SK-N-SH (cell line): ENCODE measurements at regions not wholly inside any gene's neighbourhood (a gene's known extent, or its start where the extent isn't known, plus 50 kb on each side); places are given as distances from the start of the nearest gene placed in this dataset.

ENCODE experiments used
- CTCF ChIA-PET: fragments of 300-600, 350-600 bp; formaldehyde crosslinking; extraction: SDS; loops from one replicate; lab custom pipeline; 2021; lab: Yijun Ruan, JAX
- POLR2A ChIA-PET: fragments of 350-600 bp; sonication (Branson Sonifier 250); formaldehyde crosslinking; extraction: SDS; loops from one replicate; lab custom pipeline; 2020; ENCODE audit warnings: antibody characterized with exemption, inconsistent platforms; lab: Yijun Ruan, JAX
- DNase-seq: peaks from one replicate; pipeline ENCODE4 v3.0.0; 2012
- H2AFZ ChIP-seq: fragments of 200-600 bp; sonication (generic); 2 replicates; pipeline ENCODE4 v1.8.1; 2016; ENCODE audit warnings: antibody characterized with exemption, mild to moderate bottlenecking, low read depth
- H3F3A ChIP-seq: fragments of 200-600 bp; sonication (generic); replicated peaks from 2 replicates; pipeline ENCODE3; 2016; ENCODE audit warnings: antibody characterized with exemption, mild to moderate bottlenecking; ENCODE audit not compliant: insufficient read depth
- H3K27ac ChIP-seq, 2 experiments: fragments of 200-500 bp in 1 of 2; fragments of 200-600 bp in 1 of 2; sonication (Bioruptor generic) in 1 of 2; sonication (generic), shearing (Covaris generic) in 1 of 2; 2 replicates each; pipeline versions ENCODE4 v1.5.1 to v1.6.1; 2014 to 2016; ENCODE audit warnings: low read depth in 2 of 2, inconsistent platforms in 1 of 2, low read length in 1 of 2, mild to moderate bottlenecking in 1 of 2, mixed read lengths in 1 of 2
- H3K27me3 ChIP-seq: fragments of 200-600 bp; sonication (generic), shearing (Covaris generic); 2 replicates; pipeline ENCODE4 v1.6.1; 2016; ENCODE audit warnings: mixed run types; ENCODE audit not compliant: insufficient read depth
- H3K36me3 ChIP-seq, 2 experiments: fragments of 200-500 bp in 1 of 2; fragments of 200-600 bp in 1 of 2; sonication (Bioruptor generic) in 1 of 2; sonication (generic) in 1 of 2; replicated peaks in 1 of 2; 2 replicates each; pipeline versions ENCODE3 to v1.5.1; 2014 to 2016; ENCODE audit warnings: low read length in 1 of 2, mild to moderate bottlenecking in 1 of 2; ENCODE audit not compliant: insufficient read depth in 2 of 2, control insufficient read depth in 1 of 2
- H3K4me1 ChIP-seq, 2 experiments: fragments of 200-500 bp in 1 of 2; fragments of 200-600 bp in 1 of 2; sonication (Bioruptor generic) in 1 of 2; sonication (generic), shearing (Covaris generic) in 1 of 2; 2 replicates each; pipeline versions ENCODE4 v1.5.1 to v1.6.1; 2014 to 2016; ENCODE audit warnings: low read depth in 1 of 2, low read length in 1 of 2, mixed run types in 1 of 2; ENCODE audit not compliant: insufficient read depth in 2 of 2, control insufficient read depth in 1 of 2
- H3K4me2 ChIP-seq: fragments of 200-600 bp; sonication (generic), shearing (Covaris generic); 2 replicates; pipeline ENCODE4 v1.6.1; 2017; ENCODE audit warnings: mixed run types
- H3K4me3 ChIP-seq, 2 experiments: fragments of 200-500 bp in 1 of 2; fragments of 200-600 bp in 1 of 2; sonication (Bioruptor generic) in 1 of 2; sonication (generic), shearing (Covaris generic) in 1 of 2; 2 replicates each; pipeline versions ENCODE4 v1.5.1 to v1.8.1; 2014 to 2016; ENCODE audit warnings: low read depth in 2 of 2, inconsistent platforms in 1 of 2, low read length in 1 of 2, mild to moderate bottlenecking in 1 of 2, mixed read lengths in 1 of 2, moderate library complexity in 1 of 2
- H3K79me2 ChIP-seq: fragments of 200-600 bp; sonication (generic); 2 replicates; pipeline ENCODE4 v1.8.1; 2017; ENCODE audit warnings: mild to moderate bottlenecking; ENCODE audit not compliant: insufficient read depth
- H3K9ac ChIP-seq: fragments of 200-600 bp; sonication (generic); 2 replicates; pipeline ENCODE4 v1.6.1; 2017; ENCODE audit warnings: mixed run types
- H3K9me2 ChIP-seq: fragments of 200-600 bp; sonication (generic); 2 replicates; pipeline ENCODE4 v1.6.1; 2017; ENCODE audit warnings: mixed run types
- H3K9me3 ChIP-seq: fragments of 200-600 bp; sonication (generic); 2 replicates; pipeline ENCODE4 v1.6.1; 2017; ENCODE audit warnings: mixed run types, mild to moderate bottlenecking, moderate library complexity
- H4K20me1 ChIP-seq: fragments of 200-600 bp; sonication (generic); 2 replicates; pipeline ENCODE4 v1.6.1; 2017; ENCODE audit warnings: mild to moderate bottlenecking, mixed run types; ENCODE audit not compliant: insufficient read depth
- CHD2 ChIP-seq: fragments of 150-350 bp; IDR thresholded peaks from 2 replicates; pipeline ENCODE4 v1.6.1; 2018; ENCODE audit warnings: low read length; ENCODE audit not compliant: partially characterized antibody
- CTCF ChIP-seq: fragments of 200-600 bp; sonication (generic); IDR thresholded peaks from 2 replicates; pipeline ENCODE4 v1.6.1; 2017; ENCODE audit warnings: antibody characterized with exemption, mild to moderate bottlenecking, moderate library complexity
- ELF1 ChIP-seq: IDR thresholded peaks from 2 replicates; pipeline ENCODE4 v1.4.0; 2012
- FOSL2 ChIP-seq: IDR thresholded peaks from 2 replicates; pipeline ENCODE4 v1.4.0; 2012; ENCODE audit warnings: low read depth, mild to moderate bottlenecking, moderate library complexity, borderline replicate concordance
- FOXM1 ChIP-seq: IDR thresholded peaks from 2 replicates; pipeline ENCODE4 v1.4.0; 2012; ENCODE audit warnings: low read depth, mild to moderate bottlenecking
- GATA2 ChIP-seq: sonication (generic); formaldehyde crosslinking; IDR thresholded peaks from 2 replicates; pipeline ENCODE4 v1.5.0; 2020; ENCODE audit warnings: mild to moderate bottlenecking, missing genetic modification reagents
- IRF3 ChIP-seq: fragments of 150-350 bp; IDR thresholded peaks from 2 replicates; pipeline ENCODE4 v1.6.1; 2016; ENCODE audit warnings: mild to moderate bottlenecking, low read depth, low read length
- JUND ChIP-seq: IDR thresholded peaks from 2 replicates; pipeline ENCODE4 v1.4.0; 2012
- MAX ChIP-seq: IDR thresholded peaks from 2 replicates; pipeline ENCODE4 v1.4.0; 2012; ENCODE audit warnings: low read depth
- MEF2A ChIP-seq: IDR thresholded peaks from 2 replicates; pipeline ENCODE4 v1.4.0; 2012; ENCODE audit warnings: low read depth, borderline replicate concordance
- NRF1 ChIP-seq: IDR thresholded peaks from 2 replicates; pipeline ENCODE4 v1.6.1; 2012; ENCODE audit warnings: low read depth, mild to moderate bottlenecking, low read length
- PBX3 ChIP-seq: IDR thresholded peaks from 2 replicates; pipeline ENCODE4; 2012
- RAD21 ChIP-seq: IDR thresholded peaks from 2 replicates; pipeline ENCODE4 v1.6.1; 2012; ENCODE audit warnings: mild to moderate bottlenecking, low read length
- SIN3A ChIP-seq: IDR thresholded peaks from 2 replicates; pipeline ENCODE4 v1.6.1; 2012; ENCODE audit warnings: low read depth, mild to moderate bottlenecking, low read length, moderate library complexity, borderline replicate concordance
- SMC3 ChIP-seq: IDR thresholded peaks from 2 replicates; pipeline ENCODE4 v1.6.1; 2012; ENCODE audit warnings: low read depth, low read length, improper control_type of control experiment
- TAF1 ChIP-seq: IDR thresholded peaks from 2 replicates; pipeline ENCODE4 v1.6.1; 2012; ENCODE audit warnings: low read depth, mild to moderate bottlenecking, low read length, moderate library complexity, borderline replicate concordance
- ZBTB33 ChIP-seq: IDR thresholded peaks from 2 replicates; pipeline ENCODE4 v1.4.0; 2012; ENCODE audit warnings: low read depth, borderline replicate concordance
- WGBS: methylation state at CpG from one replicate; pipeline ENCODE4 v1.1.6; 2017; ENCODE audit warnings: low lambda C conversion rate; 5-methylcytosine and 5-hydroxymethylcytosine counted together

GRCh38 chr3:89974903-89975519 is 867.6 kb downstream of the EPHA3 start:
- H3F3A ChIP-seq, result no peaks in the 10 kb centered on the region
- H3K4me3 ChIP-seq, result no peak overlapping the region
- no peaks in the 10 kb centered on the region for H3K27me3 ChIP-seq
- H3K9ac ChIP-seq, result no peak overlapping the region
- no peak overlapping the region for H3K4me2 ChIP-seq
- ChIA-PET CTCF (no interaction called here), POLR2A (no interaction called here)
- H3K4me1 ChIP-seq, result no peaks in the 10 kb centered on the region
- H3K79me2 ChIP-seq, result no peaks in the 10 kb centered on the region
- no peaks in the 10 kb centered on the region for H3K36me3 ChIP-seq
- no peak overlapping the region for H3K27ac ChIP-seq
- no peak overlapping the region for H2AFZ ChIP-seq
- H3K9me3 ChIP-seq, result no peaks in the 10 kb centered on the region
- WGBS, result 2% methylated on average over 5 of the region's 5 CpGs
- DNase-seq, result no peak
- H3K9me2 ChIP-seq, result no peaks in the 10 kb centered on the region
- H4K20me1 ChIP-seq, result no peaks in the 10 kb centered on the region
- TF ChIP-seq ZBTB33 (no peak), MEF2A (no peak), CHD2 (no peak)

GRCh38 chr3:89983449-89983848 is 876.0 kb downstream of the EPHA3 start:
- Histone ChIP-seq H4K20me1 (no peaks in the 10 kb centered on the region), H3K9me2 (no peaks in the 10 kb centered on the region)
- 0% methylated on average over 2 of the region's 2 CpGs for WGBS

GRCh38 chr3:90005281-90005847 is 897.9 kb downstream of the EPHA3 start:
- Histone ChIP-seq H3K9ac (no peak overlapping the region), H3K27ac (no peak overlapping the region), H3K36me3 (no peaks in the 10 kb centered on the region), H2AFZ (no peak overlapping the region), H3K79me2 (no peaks in the 10 kb centered on the region), H3K4me1 (no peaks in the 10 kb centered on the region), H3F3A (no peaks in the 10 kb centered on the region), H3K4me3 (no peak overlapping the region), H4K20me1 (no peaks in the 10 kb centered on the region), H3K9me2 (no peaks in the 10 kb centered on the region), H3K9me3 (no peaks in the 10 kb centered on the region), H3K4me2 (no peak overlapping the region), H3K27me3 (no peaks in the 10 kb centered on the region)
- CTCF ChIA-PET, result no interaction called here
- POLR2A ChIA-PET, result no interaction called here
- WGBS, result 13% methylated on average over 4 of the region's 4 CpGs
- DNase-seq, result no peak
- no peak for TF ChIP-seq FOXM1
- TF ChIP-seq MEF2A, result no peak
- no peak for TF ChIP-seq IRF3
- TF ChIP-seq CTCF, result no peak
- no peak for TF ChIP-seq MAX
- no peak for TF ChIP-seq PBX3
- TF ChIP-seq TAF1, result no peak
- no peak for TF ChIP-seq JUND
- TF ChIP-seq SIN3A, result no peak
- TF ChIP-seq GATA2 (CRISPR knock-in tag), result no peak
- no peak for TF ChIP-seq CHD2
- no peak for TF ChIP-seq NRF1

More at GRCh38 chr3:89983449-89983848, 876.0 kb downstream of the EPHA3 start:
- no peaks in the 10 kb centered on the region for H3K9me3 ChIP-seq
- no peak overlapping the region for H3K27ac ChIP-seq
- ChIA-PET CTCF (no interaction called here), POLR2A (no interaction called here)
- no peak for TF ChIP-seq FOSL2
- TF ChIP-seq ELF1, result no peak
- no peak for TF ChIP-seq GATA2 (CRISPR knock-in tag)
- TF ChIP-seq RAD21, result no peak
- no peak for TF ChIP-seq SMC3
- H3K4me1 ChIP-seq, result no peaks in the 10 kb centered on the region
- H3K27me3 ChIP-seq, result no peaks in the 10 kb centered on the region
- H3F3A ChIP-seq, result no peaks in the 10 kb centered on the region
- H3K79me2 ChIP-seq, result no peaks in the 10 kb centered on the region
- no peak overlapping the region for H3K9ac ChIP-seq
- H3K4me2 ChIP-seq, result no peak overlapping the region
- DNase-seq, result no peak
- H3K36me3 ChIP-seq, result no peaks in the 10 kb centered on the region
- no peak overlapping the region for H2AFZ ChIP-seq
- no peak overlapping the region for H3K4me3 ChIP-seq
